Lower leg skin (tissue), 3 donors: ENCODE measurements at regions not wholly inside any gene's neighbourhood (a gene's known extent, or its start where the extent isn't known, plus 50 kb on each side); places are given as distances from the start of the nearest gene placed in this dataset.

Source experiments
- POLR2A ChIP-seq, 2 donors: fragments of 450-650 bp; IDR thresholded peaks; one replicate each; pipeline ENCODE4 v1.6.1; 2016 to 2017; ENCODE audit warnings: antibody characterized with exemption in 2 of 2, mild to moderate bottlenecking in 1 of 2, moderate library complexity in 1 of 2
- TF ChIP-seq, protein P1 (sequence below), 3 donors: fragments of 450-650 bp; IDR thresholded peaks; one replicate each; pipeline ENCODE4 v1.5.1; 2016; ENCODE audit warnings: antibody characterized with exemption in 3 of 3, mild to moderate bottlenecking in 3 of 3, moderate library complexity in 2 of 3

DNA sequence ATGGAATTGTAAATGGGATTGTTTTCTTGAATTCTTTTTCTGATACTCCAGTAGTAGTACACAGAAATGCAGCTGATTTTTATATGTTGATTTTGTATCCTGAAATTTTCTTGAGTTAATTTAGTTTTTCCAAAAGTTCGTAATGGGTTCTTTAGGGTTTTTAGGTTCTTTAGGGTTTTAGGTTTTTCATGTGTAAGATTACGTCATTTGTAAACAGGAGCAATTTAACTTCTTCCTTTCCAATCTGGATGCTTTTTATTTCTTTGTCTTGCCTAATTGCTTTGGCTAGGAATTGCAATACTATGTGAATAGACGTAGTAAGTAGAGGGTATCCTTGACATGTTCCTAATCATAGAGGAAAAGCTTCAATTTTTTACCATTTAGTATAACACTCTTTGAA lies 568.6 kb downstream of the MMUT start:
- TF ChIP-seq, protein P1, sequence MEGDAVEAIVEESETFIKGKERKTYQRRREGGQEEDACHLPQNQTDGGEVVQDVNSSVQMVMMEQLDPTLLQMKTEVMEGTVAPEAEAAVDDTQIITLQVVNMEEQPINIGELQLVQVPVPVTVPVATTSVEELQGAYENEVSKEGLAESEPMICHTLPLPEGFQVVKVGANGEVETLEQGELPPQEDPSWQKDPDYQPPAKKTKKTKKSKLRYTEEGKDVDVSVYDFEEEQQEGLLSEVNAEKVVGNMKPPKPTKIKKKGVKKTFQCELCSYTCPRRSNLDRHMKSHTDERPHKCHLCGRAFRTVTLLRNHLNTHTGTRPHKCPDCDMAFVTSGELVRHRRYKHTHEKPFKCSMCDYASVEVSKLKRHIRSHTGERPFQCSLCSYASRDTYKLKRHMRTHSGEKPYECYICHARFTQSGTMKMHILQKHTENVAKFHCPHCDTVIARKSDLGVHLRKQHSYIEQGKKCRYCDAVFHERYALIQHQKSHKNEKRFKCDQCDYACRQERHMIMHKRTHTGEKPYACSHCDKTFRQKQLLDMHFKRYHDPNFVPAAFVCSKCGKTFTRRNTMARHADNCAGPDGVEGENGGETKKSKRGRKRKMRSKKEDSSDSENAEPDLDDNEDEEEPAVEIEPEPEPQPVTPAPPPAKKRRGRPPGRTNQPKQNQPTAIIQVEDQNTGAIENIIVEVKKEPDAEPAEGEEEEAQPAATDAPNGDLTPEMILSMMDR (IDR thresholded peaks at IDR 0.05), result no peak
- TF ChIP-seq POLR2A (IDR thresholded peaks at IDR 0.05), result no peak
